ENCODE measurements at regions not wholly inside any gene's neighbourhood (a gene's known extent, or its start where the extent isn't known, plus 50 kb on each side); places are given as distances from the start of the nearest gene placed in this dataset.

- DNase-seq, result no peak
- no peaks in the 10 kb centered on the region for H3K27me3 ChIP-seq
- in situ Hi-C loops (cut with MboI; ENCODE audit: low pct_ligation_motif_present in 1 of 4, low pct_unique_long_range_greater_than_20kb in 1 of 4, low sequenced_read_pairs in 3 of 4) (loop anchor here in 3 of 4 donors (10.0 to 25.0 kb wide), 4 partner anchors 107 to 568 kb away; no protein-coding TSS in a partner anchor), intact Hi-C loops (cut with DNase I; ENCODE audit: low total_unique reads) (no loop called here)
- H3K4me3 ChIP-seq, result no peak overlapping the region
- H3K36me3 ChIP-seq, result no peaks in the 10 kb centered on the region
- H3K27ac ChIP-seq, result no peak overlapping the region
- H3K4me1 ChIP-seq, result no peaks in the 10 kb centered on the region
- H3K9me3 ChIP-seq, result no peaks in the 10 kb centered on the region
- TF ChIP-seq POLR2AphosphoS5 (IDR thresholded peaks at IDR 0.05) (no peak), CTCF (IDR thresholded peaks at IDR 0.05) (no peak), POLR2A (IDR thresholded peaks at IDR 0.05) (no peak), EP300 (IDR thresholded peaks at IDR 0.05; ENCODE audit: low read depth) (no peak)
- WGBS, 2 donors (ENCODE audit: low coverage in 1 of 2), result 61 to 62% methylated on average over 4 of the region's 4 CpGs
These were observed 123.3 kb upstream of the CDK1 start for GRCh38 chr10:60654813-60655464.

DNA sequence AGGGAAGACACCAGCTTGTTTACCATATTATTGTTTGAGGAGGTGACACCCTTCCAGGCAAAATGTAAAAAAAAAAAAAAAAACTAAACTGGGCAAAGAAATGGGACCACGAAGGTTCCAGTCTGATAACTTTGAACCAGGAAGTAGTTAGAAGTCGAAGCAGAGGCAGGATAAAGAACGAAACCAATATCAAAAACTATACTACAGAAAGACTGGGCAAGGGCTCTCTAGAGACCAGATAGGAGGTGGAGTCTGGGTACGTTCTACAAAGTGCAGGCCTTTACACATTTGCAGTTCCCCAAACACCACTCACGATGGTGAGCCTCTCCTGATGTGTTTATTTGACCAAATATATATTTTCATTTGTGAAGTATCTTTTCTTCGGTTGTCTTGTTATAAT lies 125.7 kb upstream of the CDK1 start:
- Histone ChIP-seq H3K4me1 (no peaks in the 10 kb centered on the region), H3K9me3 (no peaks in the 10 kb centered on the region), H3K27ac (no peak overlapping the region), H3K36me3 (no peaks in the 10 kb centered on the region), H3K27me3 (no peaks in the 10 kb centered on the region), H3K4me3 (no peak overlapping the region)
- intact Hi-C loops (cut with DNase I; ENCODE audit: low total_unique reads) (no loop called here), in situ Hi-C loops (cut with MboI; ENCODE audit: low pct_ligation_motif_present in 1 of 4, low pct_unique_long_range_greater_than_20kb in 1 of 4, low sequenced_read_pairs in 3 of 4) (loop anchor here in 3 of 4 donors (10.0 to 25.0 kb wide), 4 partner anchors 110 to 565 kb away; no protein-coding TSS in a partner anchor)
- DNase-seq, result no peak
- 72 to 85% methylated on average over 6 of the region's 6 CpGs for WGBS, 2 donors (ENCODE audit: low coverage in 1 of 2)
- no peak for TF ChIP-seq CTCF (IDR thresholded peaks at IDR 0.05)
- TF ChIP-seq POLR2A (IDR thresholded peaks at IDR 0.05), result no peak
- TF ChIP-seq EP300 (IDR thresholded peaks at IDR 0.05; ENCODE audit: low read depth), result no peak
- TF ChIP-seq POLR2AphosphoS5 (IDR thresholded peaks at IDR 0.05), result no peak

- DNase-seq, result no peak
- intact Hi-C loops (cut with DNase I; ENCODE audit: low total_unique reads) (no loop called here), in situ Hi-C loops (cut with MboI; ENCODE audit: low pct_ligation_motif_present in 1 of 4, low pct_unique_long_range_greater_than_20kb in 1 of 4, low sequenced_read_pairs in 3 of 4) (loop anchor here in 3 of 4 donors (10.0 to 25.0 kb wide), 4 partner anchors 112 to 563 kb away; no protein-coding TSS in a partner anchor)
- no peak for TF ChIP-seq POLR2A (IDR thresholded peaks at IDR 0.05)
- no peak for TF ChIP-seq POLR2AphosphoS5 (IDR thresholded peaks at IDR 0.05)
- no peak for TF ChIP-seq CTCF (IDR thresholded peaks at IDR 0.05)
- no peak for TF ChIP-seq EP300 (IDR thresholded peaks at IDR 0.05; ENCODE audit: low read depth)
- H3K27ac ChIP-seq, result no peak overlapping the region
- H3K27me3 ChIP-seq, result no peaks in the 10 kb centered on the region
- no peaks in the 10 kb centered on the region for H3K4me1 ChIP-seq
- H3K4me3 ChIP-seq, result no peak overlapping the region
- no peaks in the 10 kb centered on the region for H3K36me3 ChIP-seq
- H3K9me3 ChIP-seq, result no peaks in the 10 kb centered on the region
These were observed 127.9 kb upstream of the CDK1 start for GRCh38 chr10:60650378-60650800.

DNA sequence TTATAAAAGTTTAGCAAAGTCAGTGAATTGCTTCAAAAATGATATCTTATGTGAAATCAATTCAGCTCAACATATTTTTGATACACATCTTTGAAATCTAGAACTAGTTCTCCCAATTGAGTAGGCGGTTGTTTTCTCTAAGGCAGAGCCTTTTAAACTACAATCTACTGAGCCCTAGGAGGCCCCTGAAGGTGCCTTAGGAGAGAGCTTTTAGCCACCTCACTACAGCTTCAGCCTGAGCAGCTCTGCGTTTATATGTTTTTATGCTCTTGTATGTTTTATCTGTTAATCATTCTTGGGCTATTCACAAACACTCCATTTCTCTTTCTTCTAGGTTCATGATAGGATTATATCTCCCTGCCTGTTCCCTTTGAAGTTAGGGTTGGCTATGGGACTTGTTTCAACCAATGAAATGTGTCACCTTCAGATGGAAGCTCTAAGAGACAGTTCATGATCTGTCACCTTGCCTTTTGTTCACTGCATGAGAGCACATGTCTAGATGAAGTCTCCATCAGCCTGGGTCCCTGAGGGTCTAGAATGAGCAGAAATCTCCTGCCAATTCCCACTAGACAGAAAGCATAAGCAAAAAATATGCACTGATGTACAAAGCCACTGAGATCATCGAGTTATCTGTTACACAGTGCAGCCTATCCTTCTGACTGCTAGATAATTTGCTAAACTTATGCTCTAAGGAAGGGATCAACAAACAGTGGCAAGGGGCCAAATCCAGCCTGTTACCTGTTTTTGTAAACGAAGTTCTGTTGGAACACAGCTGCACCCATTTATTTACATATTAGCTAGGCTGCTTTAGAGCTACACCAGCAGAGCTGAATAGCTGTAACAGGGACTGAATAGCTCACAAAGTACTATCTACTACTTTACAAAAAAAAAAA lies 128.5 kb upstream of the CDK1 start:
- H3K36me3 ChIP-seq, result no peaks in the 10 kb centered on the region
- whole genome bisulfite sequencing, 2 donors (ENCODE audit: low coverage in 1 of 2), result 29 to 45% methylated on average over 2 to 4 of the region's 4 CpGs
- in situ Hi-C loops (cut with MboI; ENCODE audit: low pct_ligation_motif_present in 1 of 4, low pct_unique_long_range_greater_than_20kb in 1 of 4, low sequenced_read_pairs in 3 of 4), result loop anchor here (10.0 to 25.0 kb wide), 4 partner anchors 113 to 562 kb away; no protein-coding TSS in a partner anchor
- no peaks in the 10 kb centered on the region for H3K4me1 ChIP-seq
- no peaks in the 10 kb centered on the region for H3K9me3 ChIP-seq
- TF ChIP-seq CTCF (IDR thresholded peaks at IDR 0.05), result no peak
- TF ChIP-seq POLR2AphosphoS5 (IDR thresholded peaks at IDR 0.05), result no peak
- TF ChIP-seq EP300 (IDR thresholded peaks at IDR 0.05; ENCODE audit: low read depth), result no peak
- TF ChIP-seq POLR2A (IDR thresholded peaks at IDR 0.05), result no peak
- DNase-seq, result no peak
- no peak overlapping the region for H3K27ac ChIP-seq
- H3K27me3 ChIP-seq, result no peaks in the 10 kb centered on the region
- intact Hi-C loops (cut with DNase I; ENCODE audit: low total_unique reads), result loop anchor here (5.0 kb wide), 1 partner anchor 202 kb away; no protein-coding TSS in a partner anchor
- no peak overlapping the region for H3K4me3 ChIP-seq
